CD4-positive, alpha-beta memory T cell (primary cell): ENCODE measurements at regions not wholly inside any gene's neighbourhood (a gene's known extent, or its start where the extent isn't known, plus 50 kb on each side); places are given as distances from the start of the nearest gene placed in this dataset.

Experiments used
- CTCF ChIA-PET: fragments of 350-600 bp; sonication (Branson Sonifier 250); formaldehyde crosslinking; loops from one replicate; lab custom pipeline; 2021; ENCODE audit warnings: inconsistent platforms; ENCODE audit not compliant: partially characterized antibody; lab: Charles Lee
- POLR2A ChIA-PET: fragments of 350-600 bp; sonication (Branson Sonifier 250); formaldehyde crosslinking; loops from one replicate; lab custom pipeline; 2021; ENCODE audit not compliant: partially characterized antibody; lab: Charles Lee
- DNase-seq, 5 donors: peaks; one replicate each; pipeline versions ENCODE4 v3.0.0 to v3.0.0-alpha.2; 2020 to 2022; ENCODE audit warnings: mixed read lengths in 1 of 5
- H3K27ac ChIP-seq: one replicate; pipeline ENCODE4 v1.7.0; 2013; ENCODE audit warnings: low read depth, low read length
- H3K27me3 ChIP-seq: 2 replicates; pipeline ENCODE4 v1.7.0; 2013; ENCODE audit warnings: mild to moderate bottlenecking, low read length, moderate library complexity; ENCODE audit not compliant: insufficient read depth
- H3K36me3 ChIP-seq: 2 replicates; pipeline ENCODE4 v1.7.0; 2013; ENCODE audit warnings: mild to moderate bottlenecking, low read length, moderate library complexity; ENCODE audit not compliant: insufficient read depth
- H3K4me1 ChIP-seq: 2 replicates; pipeline ENCODE4 v1.7.0; 2013; ENCODE audit warnings: mild to moderate bottlenecking, low read length, moderate library complexity; ENCODE audit not compliant: insufficient read depth
- H3K4me3 ChIP-seq, 2 donors: one replicate each; pipeline ENCODE4 v1.7.0; 2013; ENCODE audit warnings: low read length in 2 of 2, mild to moderate bottlenecking in 1 of 2
- H3K9me3 ChIP-seq, 2 donors: one replicate each; pipeline ENCODE4 v1.7.0; 2013; ENCODE audit warnings: low read length in 2 of 2, control low read depth in 1 of 2; ENCODE audit not compliant: control insufficient read depth in 1 of 2
- H3K27ac Mint-ChIP-seq, 7 donors: one replicate each; pipeline ENCODE4 v1.8.0; 2020 to 2021; ENCODE audit warnings: mixed read lengths in 7 of 7, mild to moderate bottlenecking in 6 of 7, inconsistent platforms in 3 of 7, moderate library complexity in 3 of 7
- H3K27me3 Mint-ChIP-seq, 2 donors: one replicate each; pipeline ENCODE4 v1.8.0; 2020 to 2021; ENCODE audit warnings: mixed read lengths in 2 of 2
- H3K36me3 Mint-ChIP-seq, 2 donors: one replicate each; pipeline ENCODE4 v1.8.0; 2020 to 2021; ENCODE audit warnings: mixed read lengths in 2 of 2, inconsistent platforms in 1 of 2, mild to moderate bottlenecking in 1 of 2
- H3K4me1 Mint-ChIP-seq, 4 donors: one replicate each; pipeline ENCODE4 v1.8.0; 2020 to 2021; ENCODE audit warnings: mixed read lengths in 4 of 4, mild to moderate bottlenecking in 1 of 4
- H3K4me3 Mint-ChIP-seq, 8 donors: one replicate each; pipeline ENCODE4 v1.8.0; 2020 to 2021; ENCODE audit warnings: mixed read lengths in 8 of 8, mild to moderate bottlenecking in 7 of 8, moderate library complexity in 6 of 8, inconsistent platforms in 3 of 8
- H3K9me3 Mint-ChIP-seq, 8 donors: one replicate each; pipeline ENCODE4 v1.8.0; 2020 to 2021; ENCODE audit warnings: mixed read lengths in 8 of 8, mild to moderate bottlenecking in 5 of 8, inconsistent platforms in 3 of 8, moderate library complexity in 1 of 8
- intact Hi-C: fragments of 100-400 bp; cut with micrococcal nuclease; formaldehyde crosslinking; loops from one replicate; pipeline ENCODE4 v1.15.1; 2023

- Mint-ChIP-seq H3K36me3 (no peaks in the 10 kb centered on the region), H3K9me3 (no peaks in the 10 kb centered on the region), H3K4me1 (no peaks in the 10 kb centered on the region), H3K4me3 (no peak overlapping the region), H3K27me3 (peaks cover 0 to 5% of the 10 kb centered on the region in 2 donors), H3K27ac (no peak overlapping the region)
- Histone ChIP-seq H3K4me3 (no peak overlapping the region), H3K27me3 (no peaks in the 10 kb centered on the region), H3K27ac (no peak overlapping the region), H3K4me1 (no peaks in the 10 kb centered on the region), H3K9me3 (no peaks in the 10 kb centered on the region), H3K36me3 (no peaks in the 10 kb centered on the region)
- no peak for DNase-seq
- intact Hi-C loops = no loop called here
- CTCF ChIA-PET = no interaction called here
- POLR2A ChIA-PET = no interaction called here
These were observed 67.5 kb upstream of the UNC5B start for GRCh38 chr10:71144824-71145223.

GRCh38 chr10:71145352-71145945 lies 66.9 kb upstream of the UNC5B start:
- no peak overlapping the region for H3K4me3 Mint-ChIP-seq
- no peaks in the 10 kb centered on the region for H3K4me1 ChIP-seq
- CTCF ChIA-PET = no interaction called here
- no peaks in the 10 kb centered on the region for H3K27me3 ChIP-seq
- POLR2A ChIA-PET = no interaction called here
- no peaks in the 10 kb centered on the region for H3K36me3 Mint-ChIP-seq
- H3K27ac Mint-ChIP-seq = no peak overlapping the region
- H3K4me3 ChIP-seq = no peak overlapping the region
- H3K9me3 ChIP-seq = no peaks in the 10 kb centered on the region
- intact Hi-C loops = no loop called here
- no peak overlapping the region for H3K27ac ChIP-seq
- no peaks in the 10 kb centered on the region for H3K9me3 Mint-ChIP-seq
- H3K36me3 ChIP-seq = no peaks in the 10 kb centered on the region
- no peaks in the 10 kb centered on the region for H3K4me1 Mint-ChIP-seq
- DNase-seq = no peak
- H3K27me3 Mint-ChIP-seq = peaks cover 0 to 5% of the 10 kb centered on the region in 2 donors

- Histone ChIP-seq H3K27me3 (no peaks in the 10 kb centered on the region), H3K4me1 (no peaks in the 10 kb centered on the region), H3K4me3 (no peak overlapping the region), H3K36me3 (no peaks in the 10 kb centered on the region), H3K9me3 (no peaks in the 10 kb centered on the region), H3K27ac (no peak overlapping the region)
- intact Hi-C loops = no loop called here
- Mint-ChIP-seq H3K27me3 (peaks cover 0 to 1% of the 10 kb centered on the region in 2 donors), H3K4me3 (no peak overlapping the region), H3K27ac (no peak overlapping the region), H3K9me3 (no peaks in the 10 kb centered on the region), H3K4me1 (no peaks in the 10 kb centered on the region), H3K36me3 (no peaks in the 10 kb centered on the region)
- POLR2A ChIA-PET = no interaction called here
- CTCF ChIA-PET = no interaction called here
- DNase-seq = no peak
These were observed 61.6 kb upstream of the UNC5B start for GRCh38 chr10:71150796-71151195.

- Histone ChIP-seq H3K9me3 (no peaks in the 10 kb centered on the region), H3K4me3 (no peak overlapping the region), H3K27me3 (no peaks in the 10 kb centered on the region), H3K36me3 (no peaks in the 10 kb centered on the region), H3K27ac (no peak overlapping the region), H3K4me1 (no peaks in the 10 kb centered on the region)
- intact Hi-C loops = no loop called here
- POLR2A ChIA-PET = no interaction called here
- H3K4me1 Mint-ChIP-seq = no peaks in the 10 kb centered on the region
- DNase-seq = no peak
- H3K27me3 Mint-ChIP-seq = no peaks in the 10 kb centered on the region
- no peaks in the 10 kb centered on the region for H3K36me3 Mint-ChIP-seq
- no peak overlapping the region for H3K27ac Mint-ChIP-seq
- H3K4me3 Mint-ChIP-seq = no peak overlapping the region
- CTCF ChIA-PET = no interaction called here
- no peaks in the 10 kb centered on the region for H3K9me3 Mint-ChIP-seq
These were observed 60.3 kb upstream of the UNC5B start for GRCh38 chr10:71152043-71152442.

GRCh38 chr10:71156436-71156835 lies 55.9 kb upstream of the UNC5B start:
- Histone ChIP-seq H3K27ac (no peak overlapping the region), H3K9me3 (no peaks in the 10 kb centered on the region), H3K4me1 (no peaks in the 10 kb centered on the region), H3K36me3 (no peaks in the 10 kb centered on the region), H3K27me3 (no peaks in the 10 kb centered on the region), H3K4me3 (no peak overlapping the region)
- intact Hi-C loops = no loop called here
- Mint-ChIP-seq H3K27ac (no peak overlapping the region), H3K36me3 (no peaks in the 10 kb centered on the region), H3K4me3 (no peak overlapping the region), H3K9me3 (peaks cover 0 to 3% (median 0%) of the 10 kb centered on the region in 8 donors), H3K27me3 (no peaks in the 10 kb centered on the region), H3K4me1 (no peaks in the 10 kb centered on the region)
- CTCF ChIA-PET = no interaction called here
- DNase-seq = no peak
- POLR2A ChIA-PET = no interaction called here

- H3K4me1 Mint-ChIP-seq = no peaks in the 10 kb centered on the region
- CTCF ChIA-PET = no interaction called here
- peaks cover 0 to 3% (median 0%) of the 10 kb centered on the region in 8 donors for H3K9me3 Mint-ChIP-seq
- POLR2A ChIA-PET = no interaction called here
- DNase-seq = no peak
- no peak overlapping the region for H3K4me3 Mint-ChIP-seq
- H3K27me3 Mint-ChIP-seq = no peaks in the 10 kb centered on the region
- Histone ChIP-seq H3K27ac (no peak overlapping the region), H3K27me3 (no peaks in the 10 kb centered on the region), H3K9me3 (no peaks in the 10 kb centered on the region), H3K4me3 (no peak overlapping the region), H3K36me3 (no peaks in the 10 kb centered on the region), H3K4me1 (no peaks in the 10 kb centered on the region)
- no peak overlapping the region for H3K27ac Mint-ChIP-seq
- intact Hi-C loops = no loop called here
- no peaks in the 10 kb centered on the region for H3K36me3 Mint-ChIP-seq
These were observed 54.9 kb upstream of the UNC5B start for GRCh38 chr10:71157435-71157834.

GRCh38 chr10:71158251-71158650 lies 54.1 kb upstream of the UNC5B start:
- H3K9me3 Mint-ChIP-seq = peaks cover 0 to 3% (median 0%) of the 10 kb centered on the region in 8 donors
- no peak overlapping the region for H3K27ac Mint-ChIP-seq
- intact Hi-C loops = no loop called here
- no peaks in the 10 kb centered on the region for H3K36me3 ChIP-seq
- H3K27me3 ChIP-seq = no peaks in the 10 kb centered on the region
- no peaks in the 10 kb centered on the region for H3K9me3 ChIP-seq
- no peak for DNase-seq
- no peak overlapping the region for H3K27ac ChIP-seq
- H3K4me3 Mint-ChIP-seq = no peak overlapping the region
- ChIA-PET CTCF (no interaction called here), POLR2A (no interaction called here)
- peaks cover 0 to 1% of the 10 kb centered on the region in 2 donors for H3K27me3 Mint-ChIP-seq
- no peaks in the 10 kb centered on the region for H3K4me1 ChIP-seq
- no peaks in the 10 kb centered on the region for H3K4me1 Mint-ChIP-seq
- no peak overlapping the region for H3K4me3 ChIP-seq
- no peaks in the 10 kb centered on the region for H3K36me3 Mint-ChIP-seq

GRCh38 chr10:71158902-71159301 lies 53.5 kb upstream of the UNC5B start:
- Histone ChIP-seq H3K4me3 (no peak overlapping the region), H3K27ac (no peak overlapping the region), H3K27me3 (no peaks in the 10 kb centered on the region), H3K36me3 (no peaks in the 10 kb centered on the region), H3K9me3 (no peaks in the 10 kb centered on the region), H3K4me1 (no peaks in the 10 kb centered on the region)
- no peak overlapping the region for H3K4me3 Mint-ChIP-seq
- no peaks in the 10 kb centered on the region for H3K36me3 Mint-ChIP-seq
- peaks cover 0 to 1% of the 10 kb centered on the region in 2 donors for H3K27me3 Mint-ChIP-seq
- H3K4me1 Mint-ChIP-seq = no peaks in the 10 kb centered on the region
- intact Hi-C loops = no loop called here
- ChIA-PET POLR2A (no interaction called here), CTCF (no interaction called here)
- no peak for DNase-seq
- H3K9me3 Mint-ChIP-seq = peaks cover 0 to 3% (median 0%) of the 10 kb centered on the region in 8 donors
- H3K27ac Mint-ChIP-seq = no peak overlapping the region
